Activated naive CD8-positive, alpha-beta T cell treated with anti-CD3 and anti-CD28 coated beads, Interleukin-2, amount 50 U/mL, for 24 hours (primary cell): ENCODE measurements at regions not wholly inside any gene's neighbourhood (a gene's known extent, or its start where the extent isn't known, plus 50 kb on each side); places are given as distances from the start of the nearest gene placed in this dataset.
A peak's percentile ranks its signal among the peaks of the same experiment; 100 is the strongest.
"Not testable (repeated sequence)": the region's sequence is repeated elsewhere in the genome, so short reads cannot be mapped to it uniquely, and the experiment has no call there.

ENCODE experiments used
- ATAC-seq: fragments of 150-1000 bp; cut with Tn5 transposase; one replicate; pipeline ENCODE4 v1.10.0; 2021
- DNase-seq: peaks from one replicate; pipeline ENCODE4 v3.0.0; 2021
- H3K27ac Mint-ChIP-seq: one replicate; pipeline ENCODE4 v1.8.0; 2021; ENCODE audit warnings: mild to moderate bottlenecking, mixed read lengths
- H3K27me3 Mint-ChIP-seq: one replicate; pipeline ENCODE4 v1.8.0; 2021; ENCODE audit warnings: mixed read lengths
- H3K36me3 Mint-ChIP-seq: one replicate; pipeline ENCODE4 v1.8.0; 2021; ENCODE audit warnings: low read depth, mixed read lengths
- H3K4me1 Mint-ChIP-seq: one replicate; pipeline ENCODE4 v1.8.0; 2021; ENCODE audit warnings: mixed read lengths
- H3K4me3 Mint-ChIP-seq: one replicate; pipeline ENCODE4 v1.8.0; 2021; ENCODE audit warnings: mild to moderate bottlenecking, moderate library complexity, mixed read lengths
- H3K9me3 Mint-ChIP-seq: one replicate; pipeline ENCODE4 v1.8.0; 2021; ENCODE audit warnings: mixed read lengths

GRCh38 chr4:145276050-145276449 is 95.7 kb upstream of the OTUD4 start:
- Mint-ChIP-seq H3K27me3 (peaks cover 3% of the 10 kb centered on the region), H3K27ac (no peak overlapping the region), H3K36me3 (no peaks in the 10 kb centered on the region), H3K4me1 (peaks cover 2% of the 10 kb centered on the region), H3K9me3 (no peaks in the 10 kb centered on the region), H3K4me3 (no peak overlapping the region)
- DNase-seq (no peak), ATAC-seq (no peak)

DNA sequence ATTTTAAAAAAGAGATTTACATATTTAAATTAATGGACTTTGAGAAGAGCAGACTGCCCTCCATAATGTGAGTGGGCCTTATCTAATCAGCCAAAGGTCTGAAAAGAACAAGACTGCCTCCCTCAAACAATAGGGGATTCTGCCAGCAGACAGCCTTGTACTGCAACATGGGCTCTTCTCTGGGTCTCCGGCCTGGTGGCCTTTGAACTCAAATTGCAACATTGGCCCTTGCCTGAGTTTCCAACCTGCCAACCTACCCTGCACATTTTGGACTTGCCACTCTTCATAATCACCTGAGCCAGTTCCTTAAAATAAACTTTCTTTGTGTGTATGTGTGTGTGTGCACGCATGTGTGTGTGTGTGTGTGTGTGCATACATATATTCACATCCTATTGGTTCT is 90.8 kb upstream of the OTUD4 start:
- no peak overlapping the region for H3K4me3 Mint-ChIP-seq
- no peaks in the 10 kb centered on the region for H3K36me3 Mint-ChIP-seq
- no peaks in the 10 kb centered on the region for H3K27me3 Mint-ChIP-seq
- no peaks in the 10 kb centered on the region for H3K9me3 Mint-ChIP-seq
- no peak for ATAC-seq
- no peak overlapping the region for H3K27ac Mint-ChIP-seq
- no peaks in the 10 kb centered on the region for H3K4me1 Mint-ChIP-seq
- DNase-seq, result no peak

- Mint-ChIP-seq H3K36me3 (no peaks in the 10 kb centered on the region), H3K4me3 (no peak overlapping the region), H3K4me1 (no peaks in the 10 kb centered on the region), H3K27me3 (no peaks in the 10 kb centered on the region), H3K27ac (no peak overlapping the region), H3K9me3 (no peaks in the 10 kb centered on the region)
- no peak for DNase-seq
- ATAC-seq, result no peak
These were observed 86.5 kb upstream of the OTUD4 start for GRCh38 chr4:145266881-145267280.

DNA sequence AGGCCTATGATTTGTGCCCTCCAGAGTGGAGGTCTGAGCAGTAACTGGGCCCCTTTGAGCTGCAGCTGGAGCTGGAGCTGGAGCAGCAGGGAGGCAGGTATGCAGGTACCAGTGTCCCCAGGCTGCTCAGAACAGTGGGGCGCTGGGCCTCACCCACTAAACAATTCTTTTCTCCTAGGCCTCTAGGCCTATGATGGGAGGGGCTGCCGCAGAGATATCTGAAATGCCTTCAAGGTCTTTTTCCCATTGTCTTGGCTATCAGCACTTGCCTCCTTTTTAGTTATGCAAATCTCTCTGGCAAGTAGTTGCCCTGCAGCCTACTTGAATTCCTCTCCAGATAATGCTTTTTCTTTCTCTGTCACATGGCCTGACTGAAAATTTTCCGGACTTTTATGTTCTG is 79.7 kb upstream of the OTUD4 start:
- DNase-seq (no peak), ATAC-seq (no peak)
- Mint-ChIP-seq H3K36me3 (peaks cover 3% of the 10 kb centered on the region), H3K4me1 (no peaks in the 10 kb centered on the region), H3K27me3 (no peaks in the 10 kb centered on the region), H3K27ac (no peak overlapping the region), H3K4me3 (no peak overlapping the region), H3K9me3 (peaks cover 9% of the 10 kb centered on the region)

DNA sequence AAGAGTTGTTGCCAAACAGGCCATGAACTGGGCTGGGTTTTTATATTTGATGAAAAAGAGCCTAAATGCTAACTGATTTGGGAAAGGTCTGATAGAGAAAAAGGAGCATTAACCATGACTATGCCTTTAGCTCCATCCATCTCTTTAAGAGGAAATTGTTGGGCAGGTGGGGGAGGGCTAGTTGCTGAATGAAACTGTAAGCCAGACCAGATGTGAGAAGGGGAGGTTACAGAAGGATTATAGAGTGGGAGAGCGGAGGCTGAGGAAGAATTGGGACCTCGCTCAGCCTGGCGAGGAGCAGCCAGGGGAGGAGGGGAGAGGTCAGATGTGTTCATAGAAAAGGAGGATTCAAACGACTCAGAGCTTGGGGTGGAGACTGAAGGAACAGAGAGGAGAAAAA is 74.9 kb upstream of the OTUD4 start:
- H3K36me3 Mint-ChIP-seq, H3K27ac Mint-ChIP-seq, H3K4me3 Mint-ChIP-seq, ATAC-seq, H3K4me1 Mint-ChIP-seq, H3K27me3 Mint-ChIP-seq, H3K9me3 Mint-ChIP-seq, DNase-seq: not testable (repeated sequence)

DNA sequence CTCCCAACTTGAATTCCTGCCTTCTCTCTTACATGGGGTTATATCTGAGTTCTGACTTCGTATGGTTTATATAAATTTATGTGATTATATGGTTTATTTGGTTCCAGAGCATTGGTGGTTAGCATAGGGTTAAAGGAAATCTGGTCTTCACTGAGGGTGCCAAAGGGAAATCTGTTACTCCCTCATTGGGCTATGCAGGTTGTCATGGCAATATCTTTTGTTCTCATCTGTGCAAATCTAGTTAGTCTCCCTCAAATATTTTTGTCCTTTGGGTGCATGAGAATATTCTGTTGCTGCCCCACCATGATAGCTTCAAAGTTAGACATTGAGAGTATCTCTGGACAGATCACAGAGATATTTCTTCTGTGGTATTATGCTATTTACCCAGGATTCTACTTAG is 71.8 kb upstream of the OTUD4 start:
- no peaks in the 10 kb centered on the region for H3K36me3 Mint-ChIP-seq
- DNase-seq, result no peak
- no peak overlapping the region for H3K27ac Mint-ChIP-seq
- no peak for ATAC-seq
- H3K27me3 Mint-ChIP-seq, result peaks cover 7% of the 10 kb centered on the region
- no peak overlapping the region for H3K4me3 Mint-ChIP-seq
- no peaks in the 10 kb centered on the region for H3K4me1 Mint-ChIP-seq
- no peaks in the 10 kb centered on the region for H3K9me3 Mint-ChIP-seq

- DNase-seq, result no peak
- Mint-ChIP-seq H3K36me3 (no peaks in the 10 kb centered on the region), H3K4me3 (no peak overlapping the region)
These were observed 71.0 kb upstream of the OTUD4 start for GRCh38 chr4:145251391-145251790.

GRCh38 chr4:145248971-145249370 is 68.6 kb upstream of the OTUD4 start:
- Mint-ChIP-seq H3K4me1 (no peaks in the 10 kb centered on the region), H3K9me3 (no peaks in the 10 kb centered on the region), H3K36me3 (no peaks in the 10 kb centered on the region), H3K4me3 (no peak overlapping the region), H3K27ac (no peak overlapping the region), H3K27me3 (peaks cover 14% of the 10 kb centered on the region)
- ATAC-seq (no peak), DNase-seq (no peak)

More at GRCh38 chr4:145251391-145251790, 71.0 kb upstream of the OTUD4 start:
- Mint-ChIP-seq H3K27ac (no peak overlapping the region), H3K27me3 (peaks cover 7% of the 10 kb centered on the region), H3K4me1 (no peaks in the 10 kb centered on the region), H3K9me3 (no peaks in the 10 kb centered on the region)
- ATAC-seq, result no peak

GRCh38 chr4:145248502-145248901 is 68.1 kb upstream of the OTUD4 start:
- Mint-ChIP-seq H3K4me1 (no peaks in the 10 kb centered on the region), H3K4me3 (no peak overlapping the region), H3K9me3 (no peaks in the 10 kb centered on the region), H3K27ac (no peak overlapping the region), H3K36me3 (no peaks in the 10 kb centered on the region), H3K27me3 (peaks cover 14% of the 10 kb centered on the region)
- DNase-seq, result no peak
- no peak for ATAC-seq

- peak; percentile 100 for ATAC-seq
- Mint-ChIP-seq H3K4me1 (no peaks in the 10 kb centered on the region), H3K4me3 (no peak overlapping the region), H3K9me3 (no peaks in the 10 kb centered on the region), H3K27ac (no peak overlapping the region), H3K27me3 (peaks cover 2% of the 10 kb centered on the region), H3K36me3 (no peaks in the 10 kb centered on the region)
- peak; percentile 58 for DNase-seq
These were observed 53.8 kb upstream of the OTUD4 start for GRCh38 chr4:145234091-145234706.

- no peak for ATAC-seq
- Mint-ChIP-seq H3K4me3 (no peak overlapping the region), H3K27me3 (peaks cover 6% of the 10 kb centered on the region), H3K27ac (no peak overlapping the region), H3K9me3 (no peaks in the 10 kb centered on the region), H3K4me1 (no peaks in the 10 kb centered on the region), H3K36me3 (no peaks in the 10 kb centered on the region)
- DNase-seq, result no peak
These were observed 51.7 kb upstream of the OTUD4 start for GRCh38 chr4:145231906-145232700.

GRCh38 chr4:145230726-145231125 is 50.3 kb upstream of the OTUD4 start:
- Mint-ChIP-seq H3K4me1 (no peaks in the 10 kb centered on the region), H3K27me3 (peaks cover 6% of the 10 kb centered on the region), H3K9me3 (no peaks in the 10 kb centered on the region), H3K27ac (no peak overlapping the region), H3K36me3 (no peaks in the 10 kb centered on the region), H3K4me3 (no peak overlapping the region)
- ATAC-seq, result no peak
- DNase-seq, result no peak
